CD14-positive monocyte (primary cell): ENCODE measurements at regions not wholly inside any gene's neighbourhood (a gene's known extent, or its start where the extent isn't known, plus 50 kb on each side); places are given as distances from the start of the nearest gene placed in this dataset.

Experiments
- DNase-seq, 3 donors: peaks; one replicate each; pipeline ENCODE4 v3.0.0-alpha.2; 2011 to 2022
- H2AFZ ChIP-seq: 2 replicates; pipeline ENCODE4 v1.6.0; 2012; ENCODE audit warnings: mild to moderate bottlenecking, low read depth, low read length, inconsistent platforms; ENCODE audit not compliant: insufficient read depth, poor library complexity, severe bottlenecking
- H3K27ac ChIP-seq, 2 donors: 1 replicate in 1 of 2; 2 replicates in 1 of 2; pipeline ENCODE4 v1.5.1; 2012 to 2013; ENCODE audit warnings: low read length in 2 of 2, control low read depth in 1 of 2, inconsistent platforms in 1 of 2, low read depth in 1 of 2, mild to moderate bottlenecking in 1 of 2
- H3K27me3 ChIP-seq, 2 donors: one replicate each; pipeline versions ENCODE4 v1.6.0 to v1.6.1; 2011 to 2013; ENCODE audit warnings: low read length in 2 of 2; ENCODE audit not compliant: control insufficient read depth in 2 of 2, insufficient read depth in 2 of 2
- H3K36me3 ChIP-seq, 2 donors: replicated peaks in 1 of 2; 1 replicate in 1 of 2; 2 replicates in 1 of 2; pipeline versions ENCODE4 v1.5.1 to v1.6.1; 2012 to 2013; ENCODE audit warnings: low read length in 2 of 2, control low read depth in 1 of 2, inconsistent platforms in 1 of 2, mild to moderate bottlenecking in 1 of 2; ENCODE audit not compliant: insufficient read depth in 2 of 2, control insufficient read depth in 1 of 2
- H3K4me1 ChIP-seq, 2 donors: 1 replicate in 1 of 2; 2 replicates in 1 of 2; pipeline versions ENCODE4 v1.5.1 to v1.6.1; 2012 to 2013; ENCODE audit warnings: low read length in 2 of 2, control low read depth in 1 of 2, inconsistent platforms in 1 of 2, mild to moderate bottlenecking in 1 of 2, moderate library complexity in 1 of 2; ENCODE audit not compliant: insufficient read depth in 2 of 2, control insufficient read depth in 1 of 2
- H3K4me2 ChIP-seq: replicated peaks from 2 replicates; pipeline ENCODE3; 2012; ENCODE audit warnings: low read length, moderate library complexity, mild to moderate bottlenecking; ENCODE audit not compliant: poor library complexity, severe bottlenecking; ENCODE audit errors: extremely low read depth
- H3K4me3 ChIP-seq, 3 experiments: fragments of 200-600 bp in 1 of 3; sonication (generic) in 1 of 3; replicated peaks in 1 of 3; 1 replicate in 2 of 3; 2 replicates in 1 of 3; pipeline ENCODE4 v1.5.1; 2011 to 2013; ENCODE audit warnings: low read length in 3 of 3, mild to moderate bottlenecking in 3 of 3, control low read depth in 2 of 3, low read depth in 2 of 3, inconsistent platforms in 1 of 3, moderate library complexity in 1 of 3
- H3K79me2 ChIP-seq: 2 replicates; pipeline ENCODE4 v1.6.0; 2012; ENCODE audit warnings: mild to moderate bottlenecking, control low read depth, inconsistent platforms, low read length, moderate library complexity; ENCODE audit not compliant: insufficient read depth
- H3K9ac ChIP-seq: 2 replicates; pipeline ENCODE4 v1.6.0; 2017; ENCODE audit warnings: low read length, mild to moderate bottlenecking; ENCODE audit not compliant: insufficient read depth, poor library complexity, severe bottlenecking
- H3K9me3 ChIP-seq, 2 donors: replicated peaks in 1 of 2; 1 replicate in 1 of 2; 2 replicates in 1 of 2; pipeline versions ENCODE4 v1.5.1 to v1.6.1; 2012 to 2013; ENCODE audit warnings: low read length in 2 of 2, control low read depth in 1 of 2; ENCODE audit not compliant: control insufficient read depth in 1 of 2, insufficient read depth in 1 of 2
- H4K20me1 ChIP-seq: 2 replicates; pipeline ENCODE4 v1.6.0; 2012; ENCODE audit warnings: mild to moderate bottlenecking, low read length, control low read depth, moderate library complexity; ENCODE audit not compliant: insufficient read depth
- H3K27ac Mint-ChIP-seq, 7 donors: one replicate each; pipeline ENCODE4 v1.8.0; 2020; ENCODE audit warnings: mild to moderate bottlenecking in 7 of 7, mixed read lengths in 7 of 7, moderate library complexity in 6 of 7, inconsistent platforms in 2 of 7
- H3K27me3 Mint-ChIP-seq, 3 donors: one replicate each; pipeline ENCODE4 v1.8.0; 2021 to 2022; ENCODE audit warnings: low read depth in 3 of 3, mild to moderate bottlenecking in 3 of 3, mixed read lengths in 3 of 3, moderate library complexity in 3 of 3, inconsistent platforms in 1 of 3
- H3K36me3 Mint-ChIP-seq, 2 donors: one replicate each; pipeline ENCODE4 v1.8.0; 2020; ENCODE audit warnings: mixed read lengths in 2 of 2, inconsistent platforms in 1 of 2, mild to moderate bottlenecking in 1 of 2
- H3K4me1 Mint-ChIP-seq: one replicate; pipeline ENCODE4 v1.8.0; 2020; ENCODE audit warnings: mild to moderate bottlenecking, mixed read lengths
- H3K4me3 Mint-ChIP-seq, 2 donors: one replicate each; pipeline ENCODE4 v1.8.0; 2020; ENCODE audit warnings: mild to moderate bottlenecking in 2 of 2, mixed read lengths in 2 of 2, moderate library complexity in 1 of 2
- H3K9me3 Mint-ChIP-seq, 7 donors: one replicate each; pipeline ENCODE4 v1.8.0; 2020 to 2022; ENCODE audit warnings: mixed read lengths in 7 of 7, mild to moderate bottlenecking in 6 of 7, moderate library complexity in 6 of 7, inconsistent platforms in 2 of 7
- WGBS: methylation state at CpG from one replicate; pipeline ENCODE4 v1.1.5; 2013; ENCODE audit warnings: missing lambda C conversion rate; ENCODE audit not compliant: insufficient coverage; 5-methylcytosine and 5-hydroxymethylcytosine counted together
- intact Hi-C, 2 donors: fragments of 100-400 bp; cut with micrococcal nuclease; formaldehyde crosslinking; loops; one replicate each; pipeline versions ENCODE4 v1.15.0 to v1.15.1; 2023
- TF ChIP-seq, protein P1 (sequence below): fragments of 200-600 bp; IDR thresholded peaks from one replicate; pipeline ENCODE4 v1.8.0; 2022; ENCODE audit warnings: antibody characterized with exemption, mild to moderate bottlenecking

DNA sequence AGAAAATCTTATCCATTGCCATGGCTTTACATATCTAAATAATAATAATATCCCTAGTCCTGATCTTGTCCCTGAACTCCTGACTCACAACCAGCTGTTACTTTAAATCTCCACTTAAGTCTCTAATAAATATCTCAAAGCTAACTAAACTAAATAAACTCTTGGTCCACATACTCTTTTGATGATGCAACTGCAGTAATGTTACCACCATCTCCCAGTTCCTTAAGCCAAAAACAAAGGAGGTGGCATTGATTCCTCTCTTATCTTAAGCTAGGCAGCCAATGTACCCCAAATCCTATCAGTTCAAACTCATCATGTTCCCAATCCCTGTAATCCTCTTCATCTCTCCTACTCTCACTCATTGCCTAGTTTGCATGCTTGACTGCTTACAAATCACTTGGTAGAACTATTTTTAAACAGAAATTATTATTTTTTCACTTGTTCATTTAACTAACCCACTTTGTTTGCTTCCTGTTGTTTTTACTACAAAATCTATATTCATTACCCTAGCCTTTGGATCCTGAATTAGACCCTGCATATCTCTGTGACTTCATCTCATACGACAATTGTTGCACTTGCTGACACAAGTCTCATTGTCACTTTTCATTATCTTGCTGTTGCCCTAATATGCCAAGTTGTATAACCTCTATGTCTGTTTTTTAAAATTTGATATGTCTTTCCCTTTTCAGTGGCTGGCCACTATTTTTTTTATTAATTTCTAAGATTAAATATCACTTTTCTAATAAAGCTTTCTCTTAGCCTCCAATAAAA lies 462.2 kb downstream of the ZPLD1 start:
- Histone ChIP-seq H2AFZ (no peak overlapping the region), H3K27ac (no peak overlapping the region), H3K4me3 (no peak overlapping the region), H3K4me2 (no peak overlapping the region), H3K4me1 (no peaks in the 10 kb centered on the region), H4K20me1 (no peaks in the 10 kb centered on the region), H3K36me3 (no peaks in the 10 kb centered on the region), H3K27me3 (no peaks in the 10 kb centered on the region), H3K9ac (no peak overlapping the region), H3K9me3 (no peaks in the 10 kb centered on the region), H3K79me2 (no peaks in the 10 kb centered on the region)
- no peak for DNase-seq
- intact Hi-C loops, result no loop called here
- Mint-ChIP-seq H3K27ac (no peak overlapping the region), H3K9me3 (peaks cover 0 to 3% (median 0%) of the 10 kb centered on the region in 7 donors), H3K27me3 (no peaks in the 10 kb centered on the region), H3K36me3 (no peaks in the 10 kb centered on the region), H3K4me1 (no peaks in the 10 kb centered on the region), H3K4me3 (no peak overlapping the region)
- TF ChIP-seq, protein P1, sequence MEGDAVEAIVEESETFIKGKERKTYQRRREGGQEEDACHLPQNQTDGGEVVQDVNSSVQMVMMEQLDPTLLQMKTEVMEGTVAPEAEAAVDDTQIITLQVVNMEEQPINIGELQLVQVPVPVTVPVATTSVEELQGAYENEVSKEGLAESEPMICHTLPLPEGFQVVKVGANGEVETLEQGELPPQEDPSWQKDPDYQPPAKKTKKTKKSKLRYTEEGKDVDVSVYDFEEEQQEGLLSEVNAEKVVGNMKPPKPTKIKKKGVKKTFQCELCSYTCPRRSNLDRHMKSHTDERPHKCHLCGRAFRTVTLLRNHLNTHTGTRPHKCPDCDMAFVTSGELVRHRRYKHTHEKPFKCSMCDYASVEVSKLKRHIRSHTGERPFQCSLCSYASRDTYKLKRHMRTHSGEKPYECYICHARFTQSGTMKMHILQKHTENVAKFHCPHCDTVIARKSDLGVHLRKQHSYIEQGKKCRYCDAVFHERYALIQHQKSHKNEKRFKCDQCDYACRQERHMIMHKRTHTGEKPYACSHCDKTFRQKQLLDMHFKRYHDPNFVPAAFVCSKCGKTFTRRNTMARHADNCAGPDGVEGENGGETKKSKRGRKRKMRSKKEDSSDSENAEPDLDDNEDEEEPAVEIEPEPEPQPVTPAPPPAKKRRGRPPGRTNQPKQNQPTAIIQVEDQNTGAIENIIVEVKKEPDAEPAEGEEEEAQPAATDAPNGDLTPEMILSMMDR, result no peak
- no CpG with 5 or more reads among the region's 1 CpG for whole genome bisulfite sequencing

DNA sequence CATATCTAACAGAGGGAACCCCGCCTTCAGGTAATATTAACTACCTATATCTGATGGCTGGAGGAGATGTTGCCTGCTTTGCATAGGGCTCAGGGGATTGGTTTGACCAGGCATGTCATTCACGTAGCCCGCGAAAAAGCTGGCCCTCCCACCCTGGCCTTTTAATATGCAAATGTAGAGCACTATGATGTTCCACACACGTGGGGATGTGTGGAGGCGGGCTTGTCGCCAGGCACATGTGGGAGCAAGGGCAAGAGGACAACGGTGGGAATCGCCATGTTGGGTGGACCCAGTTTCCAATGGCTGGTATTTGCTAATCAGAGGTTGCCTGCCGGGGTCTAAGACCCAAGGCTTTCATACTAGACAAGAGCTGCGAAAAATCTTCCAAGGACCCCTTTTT lies 469.8 kb downstream of the ZPLD1 start:
- H3K27ac Mint-ChIP-seq, result no peak overlapping the region
- TF ChIP-seq, protein P1, result no peak
- H3K4me3 Mint-ChIP-seq, result no peak overlapping the region
- Histone ChIP-seq H4K20me1 (no peaks in the 10 kb centered on the region), H3K4me1 (no peaks in the 10 kb centered on the region), H3K9me3 (peaks cover 0 to 4% of the 10 kb centered on the region in 2 donors), H3K79me2 (no peaks in the 10 kb centered on the region), H3K4me2 (no peak overlapping the region), H3K4me3 (no peak overlapping the region), H2AFZ (no peak overlapping the region), H3K27me3 (no peaks in the 10 kb centered on the region), H3K9ac (no peak overlapping the region), H3K27ac (no peak overlapping the region), H3K36me3 (no peaks in the 10 kb centered on the region)
- H3K9me3 Mint-ChIP-seq, result peaks cover 1 to 12% (median 4%) of the 10 kb centered on the region in 7 donors
- H3K27me3 Mint-ChIP-seq, result no peaks in the 10 kb centered on the region
- no peak for DNase-seq
- 90% methylated on average over 7 of the region's 11 CpGs for WGBS
- H3K36me3 Mint-ChIP-seq, result no peaks in the 10 kb centered on the region
- H3K4me1 Mint-ChIP-seq, result no peaks in the 10 kb centered on the region
- intact Hi-C loops, result no loop called here
